Upper lobe of left lung (tissue), 4 donors: ENCODE measurements at regions not wholly inside any gene's neighbourhood (a gene's known extent, or its start where the extent isn't known, plus 50 kb on each side); places are given as distances from the start of the nearest gene placed in this dataset.

ENCODE experiments used
- CTCF ChIP-seq, 6 experiments: fragments of 450-650 bp in 4 of 6; fragments of 200-600 bp in 2 of 6; sonication (generic) in 2 of 6; IDR thresholded peaks; one replicate each; pipeline ENCODE4 v1.5.1; 2016 to 2019; ENCODE audit warnings: antibody characterized with exemption in 6 of 6
- EP300 ChIP-seq, 4 donors: sonication (generic); formaldehyde crosslinking; IDR thresholded peaks; one replicate each; pipeline ENCODE4 v1.5.1; 2017; ENCODE audit warnings: antibody characterized with exemption in 4 of 4, control low read depth in 2 of 4
- POLR2A ChIP-seq, 4 donors: fragments of 450-650 bp; IDR thresholded peaks; one replicate each; pipeline ENCODE4 v1.5.1; 2016 to 2017; ENCODE audit warnings: antibody characterized with exemption in 4 of 4, mild to moderate bottlenecking in 2 of 4
- POLR2AphosphoS5 ChIP-seq, 2 donors: sonication (generic); formaldehyde crosslinking; IDR thresholded peaks; one replicate each; pipeline ENCODE4 v1.5.1; 2017; ENCODE audit warnings: antibody characterized with exemption in 2 of 2

DNA sequence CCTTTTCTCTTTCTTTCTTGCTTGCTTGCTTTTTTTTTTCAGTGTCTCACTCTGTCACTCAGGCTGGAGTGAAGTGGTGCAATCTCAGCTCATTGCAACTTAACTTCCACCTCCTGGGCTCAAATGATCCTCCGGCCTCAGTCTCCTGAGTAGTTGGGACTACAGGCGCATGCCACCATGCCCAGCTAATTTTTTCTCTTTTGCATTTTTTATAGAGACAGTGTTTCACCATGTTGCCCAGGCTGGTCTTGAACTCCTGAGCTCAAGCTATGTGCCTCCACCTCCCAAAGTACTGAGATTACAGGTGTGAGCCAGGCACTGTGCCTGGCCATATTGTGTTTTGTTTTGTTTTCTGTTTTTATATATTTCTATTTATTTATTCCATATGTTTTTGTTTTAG, 461.0 kb downstream of the ADAMTS20 start:
- TF ChIP-seq POLR2A (IDR thresholded peaks at IDR 0.05) (no peak), CTCF (IDR thresholded peaks at IDR 0.05) (no peak), POLR2AphosphoS5 (IDR thresholded peaks at IDR 0.05) (no peak), EP300 (IDR thresholded peaks at IDR 0.05) (no peak)
